K562 (cell line): ENCODE measurements at regions not wholly inside any gene's neighbourhood (a gene's known extent, or its start where the extent isn't known, plus 50 kb on each side); places are given as distances from the start of the nearest gene placed in this dataset.

Source experiments
- CBX8 ChIP-seq: fragments of 200-600 bp; sonication (generic); IDR thresholded peaks from 2 replicates; pipeline ENCODE4 v1.6.1; 2012; ENCODE audit warnings: borderline replicate concordance, mixed run types, low read depth, mild to moderate bottlenecking, moderate library complexity, mixed read lengths, low read length, control low read depth, inconsistent platforms; ENCODE audit not compliant: poor library complexity, severe bottlenecking; ENCODE audit errors: extremely low read depth
- ETV6 ChIP-seq, 3 experiments: fragments of 150-350 bp in 1 of 3; sonication (generic) in 1 of 3; formaldehyde crosslinking in 1 of 3; IDR thresholded peaks; 2 replicates each; pipeline versions ENCODE4 v1.6.1 to v1.8.0; 2014 to 2022; ENCODE audit warnings: borderline replicate concordance in 2 of 3, low read depth in 2 of 3, antibody characterized with exemption in 1 of 3, low read length in 1 of 3, mild to moderate bottlenecking in 1 of 3, missing genetic modification reagents in 1 of 3
- KDM5B ChIP-seq: fragments of 200-600 bp; sonication (generic); IDR thresholded peaks from 2 replicates; pipeline ENCODE4 v1.6.1; 2012; ENCODE audit warnings: low read depth, mild to moderate bottlenecking, moderate library complexity, low read length, control low read depth, inconsistent platforms; ENCODE audit not compliant: insufficient replicate concordance
- L3MBTL2 ChIP-seq: fragments of 450-650 bp; IDR thresholded peaks from 2 replicates; pipeline ENCODE4 v1.6.1; 2016; ENCODE audit warnings: mild to moderate bottlenecking, moderate library complexity
- MED1 ChIP-seq: sonication (generic); formaldehyde crosslinking; IDR thresholded peaks from 2 replicates; pipeline ENCODE4 v1.8.1; 2023; ENCODE audit warnings: missing genetic modification reagents, borderline replicate concordance
- PHB2 ChIP-seq: fragments of 450-650 bp; IDR thresholded peaks from 2 replicates; pipeline ENCODE4 v1.6.1; 2017; ENCODE audit warnings: low read depth
- PRPF4 ChIP-seq: fragments of 200-400 bp; formaldehyde crosslinking; IDR thresholded peaks from one replicate; pipeline ENCODE4 v1.6.1; 2017; ENCODE audit warnings: low read length, low read depth, mild to moderate bottlenecking; ENCODE audit not compliant: insufficient read depth, poor library complexity, severe bottlenecking
- ZNF324 ChIP-seq: fragments of 250-450 bp; sonication (Bioruptor Pico); IDR thresholded peaks from 2 replicates; pipeline ENCODE4 v1.4.0; 2020; ENCODE audit warnings: mild to moderate bottlenecking
- ZNF507 ChIP-seq: conservative IDR thresholded peaks from 2 replicates; pipeline ENCODE4 v1.6.1; 2017; ENCODE audit warnings: missing genetic modification characterization, missing compliant biosample characterization
- TF ChIP-seq, protein P1 (sequence below), 3 experiments: IDR thresholded peaks in 2 of 3; conservative IDR thresholded peaks in 1 of 3; 2 replicates each; pipeline ENCODE4 v1.5.1; 2011 to 2012; ENCODE audit warnings: low read length in 3 of 3, mild to moderate bottlenecking in 3 of 3, control low read depth in 2 of 3, improper control_type of control experiment in 1 of 3, inconsistent platforms in 1 of 3, low read depth in 1 of 3, mixed read lengths in 1 of 3, moderate library complexity in 1 of 3; ENCODE audit not compliant: insufficient read depth in 2 of 3
- TF ChIP-seq, protein P2 (sequence below), 2 experiments: fragments of 450-650 bp; formaldehyde crosslinking in 1 of 2; IDR thresholded peaks; 2 replicates each; pipeline versions ENCODE4 v1.4.0 to v1.6.1; 2014 to 2020; ENCODE audit warnings: mild to moderate bottlenecking in 2 of 2, borderline replicate concordance in 1 of 2, low read depth in 1 of 2
- TF ChIP-seq, protein P3 (sequence below): sonication (generic); formaldehyde crosslinking; IDR thresholded peaks from 2 replicates; pipeline ENCODE4 v1.8.0; 2022; ENCODE audit warnings: missing genetic modification reagents, mild to moderate bottlenecking, borderline replicate concordance
- TF ChIP-seq, protein P4 (sequence below): fragments of 250-450 bp; sonication (Bioruptor Pico); IDR thresholded peaks from 2 replicates; pipeline ENCODE4 v1.5.0; 2021

DNA sequence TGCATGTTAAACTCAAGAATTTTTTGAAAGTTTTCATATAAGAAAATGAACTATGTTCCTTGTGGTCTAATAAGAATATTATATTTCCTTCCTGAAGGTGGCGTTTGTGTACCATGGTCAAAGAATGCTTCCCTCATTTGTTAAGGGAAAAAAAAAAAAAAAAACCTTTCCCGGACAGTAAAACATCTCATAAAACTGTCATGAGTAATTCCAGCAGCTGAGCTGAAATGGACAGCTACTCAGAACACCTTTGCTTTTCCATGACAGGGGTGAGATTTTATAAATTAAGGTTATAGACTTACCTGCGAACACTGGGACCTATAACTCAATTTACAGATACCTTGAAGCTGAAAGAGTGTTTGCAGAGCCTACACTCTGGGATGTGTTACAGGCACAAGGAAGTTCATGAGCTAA lies 113.2 kb upstream of the RANBP3L start (continued):
- TF ChIP-seq CBX8 (no peak), PHB2 (no peak), ETV6 (IDR thresholded peaks at IDR 0.05; ENCODE audit: borderline replicate concordance in 1 of 2, low read depth in 2 of 2, low read length in 1 of 2) (no peak), ETV6 (CRISPR knock-in tag; IDR thresholded peaks at IDR 0.05; ENCODE audit: borderline replicate concordance) (no peak), MED1 (CRISPR knock-in tag) (no peak), PRPF4 (no peak), ZNF507 (tag) (no peak), KDM5B (no peak), L3MBTL2 (no peak), ZNF324 (CRISPR knock-in tag) (no peak)
- TF ChIP-seq, protein P1, sequence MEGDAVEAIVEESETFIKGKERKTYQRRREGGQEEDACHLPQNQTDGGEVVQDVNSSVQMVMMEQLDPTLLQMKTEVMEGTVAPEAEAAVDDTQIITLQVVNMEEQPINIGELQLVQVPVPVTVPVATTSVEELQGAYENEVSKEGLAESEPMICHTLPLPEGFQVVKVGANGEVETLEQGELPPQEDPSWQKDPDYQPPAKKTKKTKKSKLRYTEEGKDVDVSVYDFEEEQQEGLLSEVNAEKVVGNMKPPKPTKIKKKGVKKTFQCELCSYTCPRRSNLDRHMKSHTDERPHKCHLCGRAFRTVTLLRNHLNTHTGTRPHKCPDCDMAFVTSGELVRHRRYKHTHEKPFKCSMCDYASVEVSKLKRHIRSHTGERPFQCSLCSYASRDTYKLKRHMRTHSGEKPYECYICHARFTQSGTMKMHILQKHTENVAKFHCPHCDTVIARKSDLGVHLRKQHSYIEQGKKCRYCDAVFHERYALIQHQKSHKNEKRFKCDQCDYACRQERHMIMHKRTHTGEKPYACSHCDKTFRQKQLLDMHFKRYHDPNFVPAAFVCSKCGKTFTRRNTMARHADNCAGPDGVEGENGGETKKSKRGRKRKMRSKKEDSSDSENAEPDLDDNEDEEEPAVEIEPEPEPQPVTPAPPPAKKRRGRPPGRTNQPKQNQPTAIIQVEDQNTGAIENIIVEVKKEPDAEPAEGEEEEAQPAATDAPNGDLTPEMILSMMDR (IDR thresholded peaks at IDR 0.05 in 2 of 3, conservative IDR thresholded peaks at IDR 0.05 in 1 of 3; ENCODE audit: insufficient read depth in 2 of 3, low read depth in 1 of 3, low read length in 3 of 3): peak; percentile 48 to 79 (median 52); a peak in 4 of 6 replicates
- TF ChIP-seq, protein P2, sequence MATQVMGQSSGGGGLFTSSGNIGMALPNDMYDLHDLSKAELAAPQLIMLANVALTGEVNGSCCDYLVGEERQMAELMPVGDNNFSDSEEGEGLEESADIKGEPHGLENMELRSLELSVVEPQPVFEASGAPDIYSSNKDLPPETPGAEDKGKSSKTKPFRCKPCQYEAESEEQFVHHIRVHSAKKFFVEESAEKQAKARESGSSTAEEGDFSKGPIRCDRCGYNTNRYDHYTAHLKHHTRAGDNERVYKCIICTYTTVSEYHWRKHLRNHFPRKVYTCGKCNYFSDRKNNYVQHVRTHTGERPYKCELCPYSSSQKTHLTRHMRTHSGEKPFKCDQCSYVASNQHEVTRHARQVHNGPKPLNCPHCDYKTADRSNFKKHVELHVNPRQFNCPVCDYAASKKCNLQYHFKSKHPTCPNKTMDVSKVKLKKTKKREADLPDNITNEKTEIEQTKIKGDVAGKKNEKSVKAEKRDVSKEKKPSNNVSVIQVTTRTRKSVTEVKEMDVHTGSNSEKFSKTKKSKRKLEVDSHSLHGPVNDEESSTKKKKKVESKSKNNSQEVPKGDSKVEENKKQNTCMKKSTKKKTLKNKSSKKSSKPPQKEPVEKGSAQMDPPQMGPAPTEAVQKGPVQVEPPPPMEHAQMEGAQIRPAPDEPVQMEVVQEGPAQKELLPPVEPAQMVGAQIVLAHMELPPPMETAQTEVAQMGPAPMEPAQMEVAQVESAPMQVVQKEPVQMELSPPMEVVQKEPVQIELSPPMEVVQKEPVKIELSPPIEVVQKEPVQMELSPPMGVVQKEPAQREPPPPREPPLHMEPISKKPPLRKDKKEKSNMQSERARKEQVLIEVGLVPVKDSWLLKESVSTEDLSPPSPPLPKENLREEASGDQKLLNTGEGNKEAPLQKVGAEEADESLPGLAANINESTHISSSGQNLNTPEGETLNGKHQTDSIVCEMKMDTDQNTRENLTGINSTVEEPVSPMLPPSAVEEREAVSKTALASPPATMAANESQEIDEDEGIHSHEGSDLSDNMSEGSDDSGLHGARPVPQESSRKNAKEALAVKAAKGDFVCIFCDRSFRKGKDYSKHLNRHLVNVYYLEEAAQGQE (IDR thresholded peaks at IDR 0.05; ENCODE audit: borderline replicate concordance): peak; percentile 68; the same call in 1 of the 2 replicates
- TF ChIP-seq, protein P2 (CRISPR knock-in tag; IDR thresholded peaks at IDR 0.05; ENCODE audit: low read depth): no peak
- TF ChIP-seq, protein P3, sequence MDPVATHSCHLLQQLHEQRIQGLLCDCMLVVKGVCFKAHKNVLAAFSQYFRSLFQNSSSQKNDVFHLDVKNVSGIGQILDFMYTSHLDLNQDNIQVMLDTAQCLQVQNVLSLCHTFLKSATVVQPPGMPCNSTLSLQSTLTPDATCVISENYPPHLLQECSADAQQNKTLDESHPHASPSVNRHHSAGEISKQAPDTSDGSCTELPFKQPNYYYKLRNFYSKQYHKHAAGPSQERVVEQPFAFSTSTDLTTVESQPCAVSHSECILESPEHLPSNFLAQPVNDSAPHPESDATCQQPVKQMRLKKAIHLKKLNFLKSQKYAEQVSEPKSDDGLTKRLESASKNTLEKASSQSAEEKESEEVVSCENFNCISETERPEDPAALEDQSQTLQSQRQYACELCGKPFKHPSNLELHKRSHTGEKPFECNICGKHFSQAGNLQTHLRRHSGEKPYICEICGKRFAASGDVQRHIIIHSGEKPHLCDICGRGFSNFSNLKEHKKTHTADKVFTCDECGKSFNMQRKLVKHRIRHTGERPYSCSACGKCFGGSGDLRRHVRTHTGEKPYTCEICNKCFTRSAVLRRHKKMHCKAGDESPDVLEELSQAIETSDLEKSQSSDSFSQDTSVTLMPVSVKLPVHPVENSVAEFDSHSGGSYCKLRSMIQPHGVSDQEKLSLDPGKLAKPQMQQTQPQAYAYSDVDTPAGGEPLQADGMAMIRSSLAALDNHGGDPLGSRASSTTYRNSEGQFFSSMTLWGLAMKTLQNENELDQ (CRISPR knock-in tag): no peak
- TF ChIP-seq, protein P4, sequence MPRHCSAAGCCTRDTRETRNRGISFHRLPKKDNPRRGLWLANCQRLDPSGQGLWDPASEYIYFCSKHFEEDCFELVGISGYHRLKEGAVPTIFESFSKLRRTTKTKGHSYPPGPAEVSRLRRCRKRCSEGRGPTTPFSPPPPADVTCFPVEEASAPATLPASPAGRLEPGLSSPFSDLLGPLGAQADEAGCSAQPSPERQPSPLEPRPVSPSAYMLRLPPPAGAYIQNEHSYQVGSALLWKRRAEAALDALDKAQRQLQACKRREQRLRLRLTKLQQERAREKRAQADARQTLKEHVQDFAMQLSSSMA (CRISPR knock-in tag): no peak
